MM.1S (cell line): ENCODE measurements at regions not wholly inside any gene's neighbourhood (a gene's known extent, or its start where the extent isn't known, plus 50 kb on each side); places are given as distances from the start of the nearest gene placed in this dataset.
A peak's percentile ranks its signal among the peaks of the same experiment; 100 is the strongest.

ENCODE experiments used
- DNase-seq: peaks from one replicate; pipeline ENCODE4 v3.0.0-alpha.2; 2015
- H2AFZ ChIP-seq: fragments of 300-600 bp; sonication (generic); 2 replicates; pipeline ENCODE4 v1.6.0; 2016; ENCODE audit warnings: antibody characterized with exemption, low read length
- H3F3A ChIP-seq: fragments of 300-600 bp; sonication (generic); 2 replicates; pipeline ENCODE4 v1.6.1; 2016; ENCODE audit warnings: mild to moderate bottlenecking, antibody characterized with exemption, low read length, moderate library complexity, mixed read lengths; ENCODE audit not compliant: insufficient read depth
- H3K27ac ChIP-seq: fragments of 300-600 bp; sonication (generic); 2 replicates; pipeline ENCODE4 v1.5.1; 2016; ENCODE audit warnings: mild to moderate bottlenecking, low read length
- H3K27me3 ChIP-seq: fragments of 300-600 bp; sonication (generic); replicated peaks from 2 replicates; pipeline ENCODE4 v1.6.0; 2016; ENCODE audit warnings: low read length; ENCODE audit not compliant: insufficient read depth
- H3K36me3 ChIP-seq: fragments of 300-600 bp; sonication (generic); replicated peaks from 2 replicates; pipeline ENCODE4 v1.6.1; 2016; ENCODE audit warnings: mild to moderate bottlenecking, low read length, mixed read lengths; ENCODE audit not compliant: insufficient read depth
- H3K4me1 ChIP-seq: fragments of 300-600 bp; sonication (generic); 2 replicates; pipeline ENCODE4 v1.6.1; 2016; ENCODE audit warnings: low read length, mixed read lengths
- H3K4me2 ChIP-seq: fragments of 300-600 bp; sonication (generic); 2 replicates; pipeline ENCODE4 v1.6.0; 2016; ENCODE audit warnings: low read depth, low read length
- H3K4me3 ChIP-seq: fragments of 300-600 bp; sonication (generic); 2 replicates; pipeline ENCODE4 v1.5.1; 2016; ENCODE audit warnings: low read length, mixed read lengths
- H3K79me2 ChIP-seq: fragments of 300-600 bp; sonication (generic); 2 replicates; pipeline ENCODE4 v1.6.1; 2016; ENCODE audit warnings: mixed run types, low read length, mixed read lengths
- H3K9ac ChIP-seq: fragments of 300-600 bp; sonication (generic); 2 replicates; pipeline ENCODE4 v1.6.1; 2016; ENCODE audit warnings: low read length, mixed read lengths
- H3K9me2 ChIP-seq: fragments of 300-600 bp; sonication (generic); replicated peaks from 2 replicates; pipeline ENCODE4 v1.6.1; 2016; ENCODE audit warnings: mild to moderate bottlenecking, low read length, mixed read lengths; ENCODE audit not compliant: insufficient read depth
- H3K9me3 ChIP-seq: fragments of 300-600 bp; sonication (generic); replicated peaks from 2 replicates; pipeline ENCODE4 v1.6.1; 2016; ENCODE audit warnings: mild to moderate bottlenecking, low read length, mixed read lengths; ENCODE audit not compliant: insufficient read depth
- H4K20me1 ChIP-seq: fragments of 300-600 bp; sonication (generic); 2 replicates; pipeline ENCODE4 v1.6.1; 2016; ENCODE audit warnings: mild to moderate bottlenecking, low read length, moderate library complexity, mixed read lengths; ENCODE audit not compliant: insufficient read depth
- CTCF ChIP-seq: fragments of 300-600 bp; sonication (generic); IDR thresholded peaks from 2 replicates; pipeline ENCODE4 v1.5.1; 2016; ENCODE audit warnings: antibody characterized with exemption, low read length, mixed read lengths
- EZH2 ChIP-seq: fragments of 300-600 bp; sonication (generic); optimal IDR thresholded peaks from 2 replicates; pipeline ENCODE3; 2017; ENCODE audit warnings: low read depth, mild to moderate bottlenecking, antibody characterized with exemption, low read length, mixed read lengths
- EZH2phosphoT487 ChIP-seq: fragments of 300-600 bp; sonication (generic); IDR thresholded peaks from 2 replicates; pipeline ENCODE4 v1.6.1; 2018; ENCODE audit warnings: antibody characterized with exemption, low read length

- H3K4me1 ChIP-seq: peaks cover 14% of the 10 kb centered on the region; the same call in 1 of the 2 replicates
- H2AFZ ChIP-seq: peak overlapping the region; percentile 39
- peak overlapping the region; percentile 69 for H3K4me2 ChIP-seq
- no peak for TF ChIP-seq EZH2phosphoT487
- no peak for TF ChIP-seq EZH2
- TF ChIP-seq CTCF: no peak
- no peaks in the 10 kb centered on the region for H3K9me3 ChIP-seq
- H3K9ac ChIP-seq: peak overlapping the region; percentile 38; the same call in 1 of the 2 replicates
- peak overlapping the region; percentile 52 for H3K4me3 ChIP-seq
- no peaks in the 10 kb centered on the region for H3K27me3 ChIP-seq
- H3F3A ChIP-seq: peaks cover 36% of the 10 kb centered on the region
- H3K9me2 ChIP-seq: no peaks in the 10 kb centered on the region
- H3K36me3 ChIP-seq: no peaks in the 10 kb centered on the region
- no peaks in the 10 kb centered on the region for H3K79me2 ChIP-seq
- no peaks in the 10 kb centered on the region for H4K20me1 ChIP-seq
- no peak for DNase-seq
- H3K27ac ChIP-seq: peak overlapping the region; percentile 66; the same call in 1 of the 2 replicates
These were observed 97.2 kb downstream of the HFE start for GRCh38 chr6:26184367-26184891.

- no peaks in the 10 kb centered on the region for H3K9me2 ChIP-seq
- H3K4me1 ChIP-seq: peaks cover 19% of the 10 kb centered on the region; the same call in 1 of the 2 replicates
- no peaks in the 10 kb centered on the region for H3K9me3 ChIP-seq
- H3K9ac ChIP-seq: no peak overlapping the region
- no peaks in the 10 kb centered on the region for H4K20me1 ChIP-seq
- DNase-seq: no peak
- TF ChIP-seq EZH2: no peak
- TF ChIP-seq CTCF: no peak
- TF ChIP-seq EZH2phosphoT487: no peak
- H3K27ac ChIP-seq: peak overlapping the region; percentile 66; the same call in 1 of the 2 replicates
- H3K27me3 ChIP-seq: no peaks in the 10 kb centered on the region
- no peak overlapping the region for H2AFZ ChIP-seq
- H3K36me3 ChIP-seq: no peaks in the 10 kb centered on the region
- peaks cover 36% of the 10 kb centered on the region for H3F3A ChIP-seq
- H3K79me2 ChIP-seq: no peaks in the 10 kb centered on the region
- no peak overlapping the region for H3K4me3 ChIP-seq
- H3K4me2 ChIP-seq: peak overlapping the region; percentile 69
These were observed 97.8 kb downstream of the HFE start for GRCh38 chr6:26185004-26185403.

GRCh38 chr6:26185802-26186201, 98.6 kb downstream of the HFE start:
- no peaks in the 10 kb centered on the region for H3K9me2 ChIP-seq
- no peak overlapping the region for H2AFZ ChIP-seq
- H3K4me2 ChIP-seq: no peak overlapping the region
- peaks cover 21% of the 10 kb centered on the region; the same call in 1 of the 2 replicates for H3K4me1 ChIP-seq
- no peaks in the 10 kb centered on the region for H3K27me3 ChIP-seq
- no peak for DNase-seq
- H3F3A ChIP-seq: peaks cover 36% of the 10 kb centered on the region
- no peaks in the 10 kb centered on the region for H3K9me3 ChIP-seq
- no peaks in the 10 kb centered on the region for H3K36me3 ChIP-seq
- H4K20me1 ChIP-seq: no peaks in the 10 kb centered on the region
- no peaks in the 10 kb centered on the region for H3K79me2 ChIP-seq
- H3K9ac ChIP-seq: no peak overlapping the region
- no peak for TF ChIP-seq CTCF
- no peak for TF ChIP-seq EZH2
- no peak for TF ChIP-seq EZH2phosphoT487
- no peak overlapping the region for H3K4me3 ChIP-seq
- no peak overlapping the region for H3K27ac ChIP-seq
